ENCODE measurements at regions not wholly inside any gene's neighbourhood (a gene's known extent, or its start where the extent isn't known, plus 50 kb on each side); places are given as distances from the start of the nearest gene placed in this dataset.
"Not testable (repeated sequence)": the region's sequence is repeated elsewhere in the genome, so short reads cannot be mapped to it uniquely, and the experiment has no call there.

- no peak for DNase-seq (ENCODE audit: low spot score)
Observed at GRCh38 chr1:242629396-242629795, 104.9 kb upstream of the PLD5 start.

GRCh38 chr1:242623756-242624155 is 99.3 kb upstream of the PLD5 start:
- no peak for DNase-seq (ENCODE audit: low spot score)

GRCh38 chr1:242623119-242623518 is 98.6 kb upstream of the PLD5 start:
- no peak for DNase-seq (ENCODE audit: low spot score)

- DNase-seq (ENCODE audit: low spot score) = no peak
Observed at GRCh38 chr1:242613266-242613815, 88.8 kb upstream of the PLD5 start.

- DNase-seq (ENCODE audit: low spot score) = no peak
Observed at GRCh38 chr1:242610209-242610608, 85.7 kb upstream of the PLD5 start.

- no peak for DNase-seq (ENCODE audit: low spot score)
Observed at GRCh38 chr1:242605521-242605920, 81.0 kb upstream of the PLD5 start.

- DNase-seq (ENCODE audit: low spot score) = no peak
Observed at GRCh38 chr1:242602001-242602400, 77.5 kb upstream of the PLD5 start.

- not testable (repeated sequence) for DNase-seq (ENCODE audit: low spot score)
Observed at GRCh38 chr1:242593756-242594155, 69.3 kb upstream of the PLD5 start.

GRCh38 chr1:242586360-242586680 is 61.8 kb upstream of the PLD5 start:
- DNase-seq (ENCODE audit: low spot score) = no peak

- no peak for DNase-seq (ENCODE audit: low spot score)
Observed at GRCh38 chr1:242585616-242586359, 61.3 kb upstream of the PLD5 start.

- no peak for DNase-seq (ENCODE audit: low spot score)
Observed at GRCh38 chr1:242582669-242583068, 58.2 kb upstream of the PLD5 start.

GRCh38 chr1:242579528-242580235 is 55.2 kb upstream of the PLD5 start:
- no peak for DNase-seq (ENCODE audit: low spot score)
